ENCODE measurements at regions not wholly inside any gene's neighbourhood (a gene's known extent, or its start where the extent isn't known, plus 50 kb on each side); places are given as distances from the start of the nearest gene placed in this dataset.

DNA sequence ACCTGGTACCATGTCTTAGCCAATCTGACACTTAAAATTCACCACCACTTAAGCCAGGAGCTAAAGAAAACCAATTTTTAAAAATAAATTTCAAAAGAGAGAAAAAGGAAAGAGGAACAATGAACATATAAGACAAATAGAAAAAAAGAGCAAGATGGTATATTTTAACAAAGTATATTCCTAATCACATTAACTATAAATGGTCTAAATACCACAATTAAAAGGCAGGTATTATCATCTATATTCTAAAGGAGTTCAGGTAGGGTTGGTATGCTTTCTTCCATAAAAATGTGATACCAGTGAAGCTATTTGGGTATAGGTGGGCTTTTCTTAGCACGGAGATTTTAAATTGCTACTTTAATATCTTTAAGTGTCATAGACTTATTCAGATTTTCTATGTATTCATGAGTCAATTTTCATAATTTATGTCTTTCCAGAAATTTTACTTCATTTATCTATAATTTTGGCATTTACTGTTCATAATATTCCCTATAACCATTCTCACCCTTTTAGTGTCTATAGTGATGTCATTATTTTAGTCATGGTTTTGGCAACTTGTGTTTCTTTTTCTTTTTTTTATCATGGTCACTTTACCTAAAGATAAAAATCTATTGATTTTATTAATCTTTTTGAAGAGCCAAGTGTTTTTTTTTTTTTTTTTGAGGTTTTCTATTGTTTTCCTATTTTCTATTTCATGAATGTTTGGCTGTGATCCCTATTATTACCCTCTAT lies 56.5 kb upstream of the IGLL5 start:
- FAIRE-seq, result no peak

DNA sequence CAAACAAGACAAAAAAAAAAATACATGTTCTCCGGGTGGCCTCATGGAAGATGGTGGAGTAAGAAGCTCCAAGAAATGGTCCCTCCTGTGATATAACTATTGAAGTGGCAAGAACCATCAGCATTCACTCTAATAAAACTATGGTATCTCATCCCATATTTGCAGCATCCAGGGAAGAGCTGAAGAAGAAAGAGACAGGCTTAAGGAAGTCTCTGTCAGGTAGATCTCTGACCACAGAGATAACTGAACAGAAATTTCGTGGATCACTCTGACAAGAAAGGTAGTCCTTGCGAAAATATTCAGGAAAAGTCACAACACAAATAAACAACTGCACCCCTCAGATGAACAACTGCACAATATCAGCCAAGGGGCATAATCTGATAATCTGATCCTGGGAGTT lies 54.6 kb upstream of the IGLL5 start:
- POLR2A ChIA-PET, result no interaction called here
- TF ChIP-seq ZNF3 (CRISPR knock-in tag; IDR thresholded peaks at IDR 0.05) (no peak), ZBTB7A (CRISPR knock-in tag; IDR thresholded peaks at IDR 0.05) (no peak), ZNF296 (CRISPR knock-in tag; conservative IDR thresholded peaks at IDR 0.05) (no peak), JDP2 (CRISPR knock-in tag; IDR thresholded peaks at IDR 0.05; ENCODE audit: borderline replicate concordance) (no peak), HOXA9 (CRISPR knock-in tag; IDR thresholded peaks at IDR 0.05; ENCODE audit: borderline replicate concordance) (no peak)
- TF ChIP-seq, protein P1, sequence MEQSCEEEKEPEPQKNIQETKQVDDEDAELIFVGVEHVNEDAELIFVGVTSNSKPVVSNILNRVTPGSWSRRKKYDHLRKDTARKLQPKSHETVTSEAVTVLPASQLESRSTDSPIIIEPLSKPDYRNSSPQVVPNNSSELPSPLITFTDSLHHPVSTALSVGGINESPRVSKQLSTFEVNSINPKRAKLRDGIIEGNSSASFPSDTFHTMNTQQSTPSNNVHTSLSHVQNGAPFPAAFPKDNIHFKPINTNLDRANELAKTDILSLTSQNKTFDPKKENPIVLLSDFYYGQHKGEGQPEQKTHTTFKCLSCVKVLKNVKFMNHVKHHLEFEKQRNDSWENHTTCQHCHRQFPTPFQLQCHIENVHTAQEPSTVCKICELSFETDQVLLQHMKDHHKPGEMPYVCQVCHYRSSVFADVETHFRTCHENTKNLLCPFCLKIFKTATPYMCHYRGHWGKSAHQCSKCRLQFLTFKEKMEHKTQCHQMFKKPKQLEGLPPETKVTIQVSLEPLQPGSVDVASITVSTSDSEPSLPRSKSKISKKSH (CRISPR knock-in tag; IDR thresholded peaks at IDR 0.05; ENCODE audit: borderline replicate concordance), result no peak
- TF ChIP-seq, protein P2, sequence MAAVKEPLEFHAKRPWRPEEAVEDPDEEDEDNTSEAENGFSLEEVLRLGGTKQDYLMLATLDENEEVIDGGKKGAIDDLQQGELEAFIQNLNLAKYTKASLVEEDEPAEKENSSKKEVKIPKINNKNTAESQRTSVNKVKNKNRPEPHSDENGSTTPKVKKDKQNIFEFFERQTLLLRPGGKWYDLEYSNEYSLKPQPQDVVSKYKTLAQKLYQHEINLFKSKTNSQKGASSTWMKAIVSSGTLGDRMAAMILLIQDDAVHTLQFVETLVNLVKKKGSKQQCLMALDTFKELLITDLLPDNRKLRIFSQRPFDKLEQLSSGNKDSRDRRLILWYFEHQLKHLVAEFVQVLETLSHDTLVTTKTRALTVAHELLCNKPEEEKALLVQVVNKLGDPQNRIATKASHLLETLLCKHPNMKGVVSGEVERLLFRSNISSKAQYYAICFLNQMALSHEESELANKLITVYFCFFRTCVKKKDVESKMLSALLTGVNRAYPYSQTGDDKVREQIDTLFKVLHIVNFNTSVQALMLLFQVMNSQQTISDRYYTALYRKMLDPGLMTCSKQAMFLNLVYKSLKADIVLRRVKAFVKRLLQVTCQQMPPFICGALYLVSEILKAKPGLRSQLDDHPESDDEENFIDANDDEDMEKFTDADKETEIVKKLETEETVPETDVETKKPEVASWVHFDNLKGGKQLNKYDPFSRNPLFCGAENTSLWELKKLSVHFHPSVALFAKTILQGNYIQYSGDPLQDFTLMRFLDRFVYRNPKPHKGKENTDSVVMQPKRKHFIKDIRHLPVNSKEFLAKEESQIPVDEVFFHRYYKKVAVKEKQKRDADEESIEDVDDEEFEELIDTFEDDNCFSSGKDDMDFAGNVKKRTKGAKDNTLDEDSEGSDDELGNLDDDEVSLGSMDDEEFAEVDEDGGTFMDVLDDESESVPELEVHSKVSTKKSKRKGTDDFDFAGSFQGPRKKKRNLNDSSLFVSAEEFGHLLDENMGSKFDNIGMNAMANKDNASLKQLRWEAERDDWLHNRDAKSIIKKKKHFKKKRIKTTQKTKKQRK (IDR thresholded peaks at IDR 0.05; ENCODE audit: low read length), result no peak
- Histone ChIP-seq H3K4me2 (ENCODE audit: low read depth, low read length) (no peak overlapping the region), H3K79me2 (ENCODE audit: insufficient read depth, low read length) (no peaks in the 10 kb centered on the region), H3K27ac (ENCODE audit: extremely low read length, insufficient read depth, low read length) (no peak overlapping the region), H3K9me3 (ENCODE audit: low read length) (no peaks in the 10 kb centered on the region), H4K20me1 (ENCODE audit: insufficient read depth, low read length) (no peaks in the 10 kb centered on the region), H3K36me3 (replicated peaks in 1 of 2; ENCODE audit: control insufficient read depth in 1 of 2, insufficient read depth in 2 of 2, low read length in 2 of 2) (no peaks in the 10 kb centered on the region), H3K4me1 (ENCODE audit: insufficient read depth, low read length) (no peaks in the 10 kb centered on the region), H2AFZ (ENCODE audit: low read length) (no peak overlapping the region), H3K4me3 (replicated peaks in 1 of 3; ENCODE audit: insufficient read depth in 1 of 3, low read depth in 2 of 3, low read length in 3 of 3) (no peak overlapping the region), H3K27me3 (ENCODE audit: control insufficient read depth in 1 of 2, insufficient read depth in 2 of 2, low read length in 2 of 2) (peaks cover 1 to 13% of the 10 kb centered on the region in 2 experiments; a peak in 2 of 5 replicates), H3K9ac (ENCODE audit: insufficient read depth, low read depth, low read length) (no peak overlapping the region)
- CTCF ChIA-PET (ENCODE audit: low intra/inter-chr PET ratio, low total read pairs), result no interaction called here
- ATAC-seq (no peak), FAIRE-seq (no peak), DNase-seq (ENCODE audit: low spot score) (no peak)
- in situ Hi-C loops (cut with HindIII; ENCODE audit: extremely low pct_ligation_motif_present, low pct_unique_long_range_greater_than_20kb) (no loop called here), intact Hi-C loops (cut with micrococcal nuclease; ENCODE audit: unreplicated experiment) (no loop called here)
- 27% methylated on average over 3 of the region's 3 CpGs for WGBS (ENCODE audit: low lambda C conversion rate)
- no TSS peak for BruUV-seq (replicated peaks)

More for the DNA sequence above, 56.5 kb upstream of the IGLL5 start:
- H3K27ac ChIP-seq (ENCODE audit: extremely low read length, insufficient read depth, low read length), result no peak overlapping the region
- H3K27me3 ChIP-seq (ENCODE audit: control insufficient read depth in 1 of 2, insufficient read depth in 2 of 2, low read length in 2 of 2), result peaks cover 1 to 22% of the 10 kb centered on the region in 2 experiments; a peak in 2 of 5 replicates
- intact Hi-C loops (cut with micrococcal nuclease; ENCODE audit: unreplicated experiment) (no loop called here), in situ Hi-C loops (cut with HindIII; ENCODE audit: extremely low pct_ligation_motif_present, low pct_unique_long_range_greater_than_20kb) (no loop called here)
- BruUV-seq (replicated peaks), result no TSS peak
- CTCF ChIA-PET (ENCODE audit: low intra/inter-chr PET ratio, low total read pairs), result no interaction called here
- H3K9me3 ChIP-seq (ENCODE audit: low read length), result no peaks in the 10 kb centered on the region
- ATAC-seq (no peak), DNase-seq (ENCODE audit: low spot score) (no peak)
- WGBS (ENCODE audit: low lambda C conversion rate), result 8% methylated on average over 1 of the region's 1 CpG
- peak; percentile 81 for TF ChIP-seq ATF7 (IDR thresholded peaks at IDR 0.05)
- no peak for TF ChIP-seq ATF7 (CRISPR knock-in tag; IDR thresholded peaks at IDR 0.05)
- TF ChIP-seq ZNF614 (CRISPR knock-in tag; IDR thresholded peaks at IDR 0.05; ENCODE audit: borderline replicate concordance), result no peak
- no peak overlapping the region for H3K9ac ChIP-seq (ENCODE audit: insufficient read depth, low read depth, low read length)
- no peaks in the 10 kb centered on the region for H3K4me1 ChIP-seq (ENCODE audit: insufficient read depth, low read length)
- H2AFZ ChIP-seq (ENCODE audit: low read length), result no peak overlapping the region
- H3K4me2 ChIP-seq (ENCODE audit: low read depth, low read length), result no peak overlapping the region
- H3K4me3 ChIP-seq (replicated peaks in 1 of 3; ENCODE audit: insufficient read depth in 1 of 3, low read depth in 2 of 3, low read length in 3 of 3), result no peak overlapping the region
- H3K79me2 ChIP-seq (ENCODE audit: insufficient read depth, low read length), result no peaks in the 10 kb centered on the region
- POLR2A ChIA-PET, result no interaction called here
- no peaks in the 10 kb centered on the region for H4K20me1 ChIP-seq (ENCODE audit: insufficient read depth, low read length)
- no peaks in the 10 kb centered on the region for H3K36me3 ChIP-seq (replicated peaks in 1 of 2; ENCODE audit: control insufficient read depth in 1 of 2, insufficient read depth in 2 of 2, low read length in 2 of 2)

Measured in HepG2 (cell line).